Left ventricle myocardium inferior (tissue), 1 donor: ENCODE measurements at regions not wholly inside any gene's neighbourhood (a gene's known extent, or its start where the extent isn't known, plus 50 kb on each side); places are given as distances from the start of the nearest gene placed in this dataset.

Source experiments
- DNase-seq: peaks from one replicate; pipeline ENCODE4 v3.0.0-alpha.2; 2020
- H3K27ac ChIP-seq: fragments of 200-600 bp; replicated peaks from 2 replicates; pipeline ENCODE4 v1.8.0; 2021
- H3K27me3 ChIP-seq: fragments of 200-600 bp; 2 replicates; pipeline ENCODE4 v1.8.0; 2021; ENCODE audit warnings: low read depth
- H3K36me3 ChIP-seq: fragments of 200-600 bp; 2 replicates; pipeline ENCODE4 v1.8.0; 2021
- H3K4me1 ChIP-seq: fragments of 200-600 bp; 2 replicates; pipeline ENCODE4 v1.8.0; 2021
- H3K4me3 ChIP-seq: fragments of 200-600 bp; 2 replicates; pipeline ENCODE4 v1.8.0; 2021; ENCODE audit warnings: mild to moderate bottlenecking, moderate library complexity
- H3K9me3 ChIP-seq: fragments of 200-600 bp; replicated peaks from 2 replicates; pipeline ENCODE4 v1.8.0; 2021
- intact Hi-C: fragments of 100-400 bp; cut with micrococcal nuclease; formaldehyde crosslinking; loops from one replicate; pipeline ENCODE4 v1.11.0; 2022
- TF ChIP-seq, protein P1 (sequence below): fragments of 200-600 bp; IDR thresholded peaks from 2 replicates; pipeline ENCODE4 v1.8.0; 2021; ENCODE audit warnings: antibody characterized with exemption, mild to moderate bottlenecking, borderline replicate concordance
- donor health status: DM: no; HTN: yes; CAD: no; lungs with severe emphysema.

DNA sequence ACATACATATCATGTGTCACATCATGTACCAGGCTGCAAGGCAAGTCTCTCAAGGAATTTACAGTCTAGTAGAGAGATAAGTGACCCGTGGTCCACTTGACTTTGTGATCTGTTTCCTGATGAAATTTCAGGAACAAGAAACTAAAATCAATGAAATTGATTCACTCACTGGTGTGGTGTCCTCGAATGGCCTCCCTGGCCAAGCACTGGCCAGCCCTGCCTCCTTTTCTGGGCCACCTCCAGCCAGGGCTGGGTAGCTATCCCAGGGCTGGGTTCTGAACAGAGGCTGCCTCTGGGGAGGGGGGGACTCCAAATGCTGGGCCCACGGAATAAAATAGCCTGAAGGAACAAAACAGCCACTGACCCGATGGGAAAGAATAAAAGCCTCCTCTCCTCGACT lies 182.2 kb downstream of the HERPUD2 start:
- no peak overlapping the region for H3K4me3 ChIP-seq
- DNase-seq = no peak
- intact Hi-C loops = no loop called here

DNA sequence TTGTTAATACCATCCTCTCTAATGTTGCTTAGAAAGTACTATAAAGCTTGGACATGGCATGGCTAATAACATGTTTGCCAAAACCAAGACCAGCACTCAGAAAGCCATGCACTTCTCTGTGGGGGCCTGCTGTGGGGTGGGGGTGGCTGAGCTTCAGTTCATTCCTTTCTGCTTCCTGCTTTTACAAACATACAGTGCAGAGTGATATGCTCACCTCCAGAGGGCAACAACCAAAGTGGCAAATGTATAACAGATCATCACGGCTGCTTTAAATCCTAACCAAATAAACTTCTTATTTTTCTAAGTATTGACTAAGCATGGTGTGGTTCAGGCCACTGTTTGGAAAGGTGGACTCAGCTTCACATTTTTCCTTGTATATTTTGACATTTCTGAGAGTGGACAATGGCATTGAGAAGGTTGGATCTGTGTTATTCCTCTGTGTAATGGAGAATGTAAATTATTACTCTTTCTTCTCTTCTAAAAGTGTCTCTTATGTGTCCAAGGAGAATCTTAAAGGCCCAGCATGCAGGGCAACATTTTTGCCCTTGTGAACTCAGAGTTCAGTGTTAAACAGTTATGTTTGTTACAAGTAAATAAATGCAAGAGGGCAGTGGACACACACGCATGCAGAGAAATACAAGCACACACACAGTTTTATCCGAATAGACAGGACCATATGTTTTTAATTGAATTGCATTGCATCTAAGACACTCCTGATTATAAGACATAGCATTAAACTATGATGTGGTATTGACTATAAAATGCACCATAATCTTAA lies 186.1 kb downstream of the HERPUD2 start:
- TF ChIP-seq, protein P1, sequence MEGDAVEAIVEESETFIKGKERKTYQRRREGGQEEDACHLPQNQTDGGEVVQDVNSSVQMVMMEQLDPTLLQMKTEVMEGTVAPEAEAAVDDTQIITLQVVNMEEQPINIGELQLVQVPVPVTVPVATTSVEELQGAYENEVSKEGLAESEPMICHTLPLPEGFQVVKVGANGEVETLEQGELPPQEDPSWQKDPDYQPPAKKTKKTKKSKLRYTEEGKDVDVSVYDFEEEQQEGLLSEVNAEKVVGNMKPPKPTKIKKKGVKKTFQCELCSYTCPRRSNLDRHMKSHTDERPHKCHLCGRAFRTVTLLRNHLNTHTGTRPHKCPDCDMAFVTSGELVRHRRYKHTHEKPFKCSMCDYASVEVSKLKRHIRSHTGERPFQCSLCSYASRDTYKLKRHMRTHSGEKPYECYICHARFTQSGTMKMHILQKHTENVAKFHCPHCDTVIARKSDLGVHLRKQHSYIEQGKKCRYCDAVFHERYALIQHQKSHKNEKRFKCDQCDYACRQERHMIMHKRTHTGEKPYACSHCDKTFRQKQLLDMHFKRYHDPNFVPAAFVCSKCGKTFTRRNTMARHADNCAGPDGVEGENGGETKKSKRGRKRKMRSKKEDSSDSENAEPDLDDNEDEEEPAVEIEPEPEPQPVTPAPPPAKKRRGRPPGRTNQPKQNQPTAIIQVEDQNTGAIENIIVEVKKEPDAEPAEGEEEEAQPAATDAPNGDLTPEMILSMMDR = no peak
- intact Hi-C loops = no loop called here
- Histone ChIP-seq H3K9me3 (no peaks in the 10 kb centered on the region), H3K27me3 (no peaks in the 10 kb centered on the region), H3K27ac (no peak overlapping the region), H3K4me3 (no peak overlapping the region), H3K36me3 (no peaks in the 10 kb centered on the region), H3K4me1 (peaks cover 8% of the 10 kb centered on the region)
- no peak for DNase-seq

More for the DNA sequence above, 182.2 kb downstream of the HERPUD2 start:
- no peak overlapping the region for H3K27ac ChIP-seq
- H3K36me3 ChIP-seq = no peaks in the 10 kb centered on the region
- H3K4me1 ChIP-seq = peaks cover 8% of the 10 kb centered on the region
- TF ChIP-seq, protein P1 = no peak
- H3K9me3 ChIP-seq = no peaks in the 10 kb centered on the region
- no peaks in the 10 kb centered on the region for H3K27me3 ChIP-seq

DNA sequence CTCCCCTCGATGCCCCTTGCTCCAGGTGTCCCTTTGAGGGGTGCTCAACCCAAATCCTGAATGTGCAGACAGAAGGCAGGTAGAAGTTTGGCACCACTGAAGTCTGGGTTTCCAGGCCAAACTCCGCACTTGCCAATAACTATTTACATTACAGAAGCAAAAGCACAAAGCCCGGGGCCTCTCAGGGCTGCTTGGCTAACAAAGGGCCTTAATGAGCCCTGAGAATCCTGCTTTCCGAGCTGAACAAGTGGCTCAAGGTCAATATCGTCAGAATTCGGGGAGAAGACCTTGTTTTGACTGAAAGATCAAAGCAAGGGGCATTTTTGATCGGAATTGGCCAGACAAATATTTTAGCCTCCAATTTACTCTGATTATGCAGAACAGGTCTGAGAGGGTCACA lies 189.9 kb downstream of the HERPUD2 start:
- H3K27ac ChIP-seq = no peak overlapping the region
- no peak for DNase-seq
- intact Hi-C loops = no loop called here
- no peaks in the 10 kb centered on the region for H3K36me3 ChIP-seq
- no peaks in the 10 kb centered on the region for H3K4me1 ChIP-seq
- no peaks in the 10 kb centered on the region for H3K27me3 ChIP-seq
- no peaks in the 10 kb centered on the region for H3K9me3 ChIP-seq
- TF ChIP-seq, protein P1 = no peak
- H3K4me3 ChIP-seq = no peak overlapping the region

DNA sequence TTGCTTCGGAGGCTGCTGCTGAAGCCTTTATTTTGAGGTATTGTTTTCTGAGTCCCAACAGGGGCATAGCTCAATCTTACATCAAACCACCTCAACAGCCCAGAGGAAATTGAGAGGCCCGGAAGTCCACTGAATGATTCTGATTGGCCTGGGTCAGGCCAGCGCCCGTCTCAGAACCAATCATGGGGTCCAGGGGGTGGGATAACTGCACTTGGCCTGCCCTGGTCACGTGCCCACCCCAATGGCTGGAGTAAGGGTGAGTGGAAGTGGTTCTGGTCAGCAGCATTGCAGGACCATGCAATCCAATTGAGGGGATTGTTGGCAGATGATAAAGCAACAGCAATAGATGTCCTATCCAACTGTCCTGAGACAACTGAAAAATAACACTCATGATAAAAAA lies 190.6 kb downstream of the HERPUD2 start:
- TF ChIP-seq, protein P1 = no peak
- Histone ChIP-seq H3K36me3 (no peaks in the 10 kb centered on the region), H3K27ac (no peak overlapping the region), H3K4me3 (no peak overlapping the region), H3K9me3 (no peaks in the 10 kb centered on the region), H3K27me3 (no peaks in the 10 kb centered on the region), H3K4me1 (no peaks in the 10 kb centered on the region)
- intact Hi-C loops = no loop called here
- DNase-seq = no peak

DNA sequence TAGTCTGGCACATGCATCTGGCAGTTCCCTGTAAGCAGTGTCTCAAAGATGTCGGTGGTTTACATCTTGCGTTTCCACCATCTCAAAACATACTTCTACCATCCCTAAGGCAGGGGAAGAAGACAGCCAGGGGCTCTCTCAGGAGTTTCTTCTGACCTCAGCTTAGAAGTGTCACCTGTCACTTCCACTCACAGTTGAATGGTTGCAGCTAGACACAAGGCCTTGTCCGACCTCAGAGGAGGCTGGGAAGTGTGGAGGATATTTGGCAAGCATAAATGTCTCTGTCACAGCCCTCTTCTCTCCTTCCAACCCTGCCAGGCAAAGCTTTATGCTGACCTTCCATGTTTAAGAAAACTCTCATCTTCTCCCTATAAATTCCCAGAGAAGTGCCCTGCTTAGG lies 193.3 kb downstream of the HERPUD2 start:
- no peak for DNase-seq
- Histone ChIP-seq H3K4me3 (no peak overlapping the region), H3K9me3 (no peaks in the 10 kb centered on the region), H3K36me3 (no peaks in the 10 kb centered on the region), H3K27ac (no peak overlapping the region), H3K27me3 (no peaks in the 10 kb centered on the region), H3K4me1 (no peaks in the 10 kb centered on the region)
- TF ChIP-seq, protein P1 = no peak
- intact Hi-C loops = no loop called here
